CD4-positive, alpha-beta T cell treated with Interleukin-17A for 1 hour (primary cell): ENCODE measurements at regions not wholly inside any gene's neighbourhood (a gene's known extent, or its start where the extent isn't known, plus 50 kb on each side); places are given as distances from the start of the nearest gene placed in this dataset.
A peak's percentile ranks its signal among the peaks of the same experiment; 100 is the strongest.
"Not testable (repeated sequence)": the region's sequence is repeated elsewhere in the genome, so short reads cannot be mapped to it uniquely, and the experiment has no call there.

Source experiments
- DNase-seq: peaks from one replicate; pipeline ENCODE4 v3.0.0-alpha.2; 2020

DNA sequence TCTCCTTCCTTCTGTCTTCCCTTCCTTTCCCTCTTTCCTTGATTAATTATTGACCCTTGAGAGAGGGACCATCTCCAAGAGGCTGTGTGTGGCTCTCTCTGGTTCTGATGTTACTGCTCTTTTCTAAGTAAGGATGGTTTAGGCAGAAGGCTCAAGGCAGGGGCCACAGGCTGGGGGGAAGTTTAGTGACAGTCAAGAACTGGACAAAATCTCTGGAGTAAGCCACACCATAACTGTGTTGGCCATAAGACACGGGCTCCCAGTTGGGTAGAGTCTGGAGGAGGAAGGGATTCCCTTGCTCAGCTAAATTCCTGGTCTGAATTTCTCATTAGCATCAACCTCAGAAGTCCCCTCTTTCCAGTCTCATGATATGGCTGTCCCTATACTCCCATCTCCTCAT, 74.7 kb downstream of the BUD13 start:
- no peak for DNase-seq

DNA sequence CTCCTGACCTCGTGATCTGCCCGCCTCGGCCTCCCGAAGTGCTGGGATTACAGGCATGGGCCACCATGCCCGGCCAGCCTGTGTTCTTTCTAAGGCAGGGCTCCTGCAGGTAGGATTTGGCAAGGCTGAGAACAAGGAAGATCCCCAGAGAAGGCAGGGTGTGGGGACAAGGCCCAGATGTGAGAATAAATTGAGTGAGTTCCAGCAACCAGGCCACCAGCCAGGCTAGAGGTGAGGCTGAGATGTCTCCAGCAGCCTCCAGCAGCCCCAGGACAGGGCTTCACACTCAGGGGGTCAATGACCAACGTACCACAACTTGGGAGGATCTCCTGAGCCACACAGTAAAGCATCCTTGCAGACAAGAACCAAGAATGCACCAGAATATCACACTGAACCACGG, 75.1 kb downstream of the BUD13 start:
- no peak for DNase-seq

DNA sequence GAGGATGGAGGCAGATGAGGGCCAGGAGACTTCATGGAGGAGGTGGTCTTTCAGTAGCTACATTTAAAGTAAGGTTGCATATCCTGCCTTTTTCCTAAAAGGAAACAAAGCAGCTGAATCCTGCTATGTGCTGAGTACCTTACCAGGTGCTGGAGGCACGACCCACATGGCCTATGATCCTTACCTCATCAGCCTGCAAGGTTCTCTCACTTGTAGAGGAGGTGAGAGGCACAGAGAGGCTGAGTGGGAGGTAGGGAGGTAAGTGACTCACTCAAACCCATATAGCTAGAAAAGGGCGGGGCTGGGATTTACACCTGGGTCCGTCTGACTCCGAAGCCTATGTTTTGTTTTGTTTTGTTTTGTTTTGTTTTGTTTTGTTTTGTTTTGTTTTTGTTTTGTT, 75.8 kb downstream of the BUD13 start:
- no peak for DNase-seq

DNA sequence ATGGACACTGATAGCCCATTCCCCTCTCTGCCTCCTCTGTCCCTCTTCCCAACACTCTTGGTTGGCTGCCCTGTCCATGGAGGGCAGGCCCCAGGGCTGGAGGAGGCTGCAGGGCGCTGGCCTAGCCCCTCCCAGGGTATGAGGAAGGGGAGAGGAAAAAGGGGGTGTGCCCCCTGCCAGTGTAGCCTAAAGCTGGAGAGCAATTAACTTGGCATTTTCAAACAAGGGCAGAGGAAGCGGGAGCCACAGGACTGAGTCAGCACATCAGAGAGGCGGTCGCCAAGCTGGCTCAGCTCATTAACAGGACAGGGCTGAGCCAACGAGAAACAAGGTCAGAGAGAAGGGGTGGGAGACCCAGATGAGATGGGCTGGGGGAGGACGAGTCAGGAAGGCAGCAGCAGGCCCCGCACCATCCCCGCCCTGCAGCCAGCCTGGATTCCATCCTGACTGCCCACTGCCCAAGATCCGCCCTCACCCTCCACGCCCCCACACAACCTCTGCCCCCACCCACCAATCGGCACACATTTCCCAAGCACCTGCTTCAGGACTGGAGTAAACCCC, 76.3 kb downstream of the BUD13 start:
- no peak for DNase-seq

DNA sequence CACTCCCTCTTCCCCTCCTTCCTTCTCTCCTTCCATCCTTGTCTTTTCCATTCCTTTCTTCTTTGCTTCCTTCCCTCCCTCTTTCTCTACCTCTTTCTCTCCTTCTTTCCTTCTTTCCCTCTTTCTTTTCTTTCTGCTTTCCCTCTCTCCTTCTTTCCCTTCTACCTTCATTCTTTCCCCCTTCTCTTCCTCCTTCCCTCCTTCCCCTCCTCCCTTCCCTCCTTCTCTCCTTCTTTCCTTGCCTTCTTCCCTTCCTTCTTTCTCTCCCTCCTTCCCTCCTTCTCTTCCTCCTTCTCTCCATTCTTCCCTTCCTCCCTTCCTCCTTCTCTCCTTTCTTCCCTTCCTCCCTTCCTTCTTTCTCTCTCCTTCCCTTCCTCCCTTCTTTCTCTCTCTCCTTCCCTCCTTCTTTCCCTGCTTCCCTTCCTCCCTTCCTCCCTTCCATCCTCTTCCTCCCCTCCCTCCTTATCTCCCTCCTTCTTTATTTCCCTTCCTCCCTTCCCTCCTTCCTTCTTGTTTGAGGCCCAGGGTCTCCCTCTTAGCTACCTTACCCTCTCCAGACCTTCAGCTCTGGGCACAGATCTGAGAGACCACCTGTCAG, 77.0 kb downstream of the BUD13 start:
- DNase-seq: no peak

DNA sequence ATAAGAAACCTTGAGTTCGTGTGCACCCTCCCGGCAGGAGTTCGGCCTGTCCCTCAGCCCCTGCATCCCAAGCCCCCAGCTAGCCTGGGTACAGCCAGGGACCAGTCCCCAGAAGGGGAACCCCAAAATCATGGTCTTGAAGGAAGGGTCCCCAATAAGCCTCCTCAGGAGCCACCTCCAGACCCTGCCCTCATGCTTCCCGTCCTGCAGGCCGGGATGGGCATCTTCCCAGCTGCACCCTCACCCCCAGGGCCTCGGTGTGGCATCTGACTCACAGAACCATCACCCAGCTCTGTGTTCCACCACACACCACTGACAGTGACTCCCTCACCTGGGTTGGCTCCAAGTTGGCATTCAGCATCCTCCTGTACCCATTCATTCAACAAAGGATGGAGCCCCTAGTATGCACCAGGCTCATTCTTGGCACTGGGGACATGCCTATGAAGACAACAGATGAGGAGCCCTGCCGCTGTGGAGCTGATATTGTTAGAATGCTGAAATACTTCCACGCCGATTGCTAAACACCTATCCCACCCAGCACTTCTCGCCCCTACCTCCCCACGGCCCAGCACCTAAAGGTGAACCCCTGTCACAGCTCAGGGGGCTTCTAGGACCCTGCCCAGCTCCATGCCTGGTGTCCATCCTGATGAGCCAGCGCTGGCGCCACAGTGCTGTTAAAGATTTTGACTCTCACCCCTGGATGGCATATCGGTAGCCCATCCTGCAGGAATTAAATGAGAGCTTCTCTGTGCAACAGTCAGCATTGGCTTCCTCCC, 77.8 kb downstream of the BUD13 start:
- DNase-seq: no peak

DNA sequence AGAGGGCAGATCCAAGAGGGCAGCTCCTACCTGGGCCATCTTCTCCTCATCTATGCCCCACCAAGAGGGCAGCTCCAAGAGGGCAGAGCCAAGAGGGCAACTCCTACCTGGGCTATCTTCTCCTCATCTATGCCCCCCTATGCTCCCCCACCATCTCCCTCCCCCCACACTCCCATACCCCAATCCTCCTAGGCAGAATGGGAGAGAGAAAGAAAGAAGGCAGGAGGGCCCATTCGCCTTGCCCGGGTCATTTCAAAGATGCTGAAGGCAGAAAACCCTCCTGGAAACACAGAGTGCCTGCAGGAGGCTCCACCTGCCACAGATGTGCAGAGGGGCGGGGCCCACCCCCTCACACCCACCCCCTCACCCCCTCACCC, 78.5 kb downstream of the BUD13 start:
- DNase-seq: no peak

DNA sequence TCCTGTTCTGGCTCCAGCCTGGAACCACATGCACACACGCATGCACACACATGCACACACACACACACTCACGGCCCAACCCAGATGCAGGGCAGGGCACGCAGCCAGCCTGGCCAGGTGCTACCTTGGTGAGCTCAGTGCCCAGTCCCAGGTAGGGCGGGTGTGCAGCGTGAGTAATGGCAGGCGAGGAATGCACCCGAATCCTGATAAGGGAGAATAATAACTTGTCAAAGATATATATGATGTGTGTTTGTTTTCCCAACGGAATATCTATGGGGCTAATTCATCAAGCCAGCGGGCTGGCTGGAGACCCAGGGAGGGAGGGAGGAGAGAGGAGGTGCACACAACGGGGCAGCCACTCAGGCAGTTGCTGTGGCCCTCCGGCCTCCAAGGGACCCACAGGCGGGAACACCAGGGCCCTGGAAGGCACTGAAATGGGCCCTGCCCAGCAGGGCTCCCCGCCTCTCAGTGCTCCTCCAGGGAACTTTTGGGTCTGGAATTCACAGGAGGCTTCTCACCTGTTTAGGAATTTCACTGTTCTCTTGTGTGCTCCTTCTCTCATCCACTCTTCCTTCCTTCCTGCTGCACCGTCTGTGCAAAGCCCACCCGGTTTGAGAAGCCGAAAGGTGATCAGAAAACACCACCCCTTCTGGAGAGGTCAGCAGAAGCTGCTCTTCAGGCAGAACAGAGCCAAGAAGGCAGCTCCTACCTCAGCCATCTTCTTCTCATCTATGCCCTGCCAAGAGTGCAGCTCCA, 79.0 kb downstream of the BUD13 start:
- DNase-seq: no peak

DNA sequence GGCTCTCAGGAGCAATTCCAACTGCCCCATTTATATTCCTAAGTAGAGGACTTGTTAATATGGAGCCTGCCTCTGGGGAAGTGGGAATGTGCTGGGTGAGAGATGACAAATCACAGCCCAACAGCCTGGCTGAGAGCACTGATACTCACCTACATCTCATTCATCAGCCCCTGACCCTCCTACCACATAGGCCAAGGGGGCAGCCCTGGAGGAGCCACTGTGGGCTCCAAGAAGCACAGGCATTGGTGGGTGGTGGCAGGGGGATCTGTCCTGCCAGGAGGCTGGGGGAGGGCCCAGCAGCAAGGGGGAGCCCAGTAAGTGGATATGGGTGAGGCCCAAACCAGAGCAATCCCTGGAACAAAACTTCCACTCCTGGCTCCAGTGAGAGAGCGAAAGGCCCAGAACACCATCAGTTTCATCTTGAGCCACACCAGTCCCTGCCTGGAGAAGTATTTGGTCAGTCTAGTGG, 79.7 kb downstream of the BUD13 start:
- DNase-seq: no peak

DNA sequence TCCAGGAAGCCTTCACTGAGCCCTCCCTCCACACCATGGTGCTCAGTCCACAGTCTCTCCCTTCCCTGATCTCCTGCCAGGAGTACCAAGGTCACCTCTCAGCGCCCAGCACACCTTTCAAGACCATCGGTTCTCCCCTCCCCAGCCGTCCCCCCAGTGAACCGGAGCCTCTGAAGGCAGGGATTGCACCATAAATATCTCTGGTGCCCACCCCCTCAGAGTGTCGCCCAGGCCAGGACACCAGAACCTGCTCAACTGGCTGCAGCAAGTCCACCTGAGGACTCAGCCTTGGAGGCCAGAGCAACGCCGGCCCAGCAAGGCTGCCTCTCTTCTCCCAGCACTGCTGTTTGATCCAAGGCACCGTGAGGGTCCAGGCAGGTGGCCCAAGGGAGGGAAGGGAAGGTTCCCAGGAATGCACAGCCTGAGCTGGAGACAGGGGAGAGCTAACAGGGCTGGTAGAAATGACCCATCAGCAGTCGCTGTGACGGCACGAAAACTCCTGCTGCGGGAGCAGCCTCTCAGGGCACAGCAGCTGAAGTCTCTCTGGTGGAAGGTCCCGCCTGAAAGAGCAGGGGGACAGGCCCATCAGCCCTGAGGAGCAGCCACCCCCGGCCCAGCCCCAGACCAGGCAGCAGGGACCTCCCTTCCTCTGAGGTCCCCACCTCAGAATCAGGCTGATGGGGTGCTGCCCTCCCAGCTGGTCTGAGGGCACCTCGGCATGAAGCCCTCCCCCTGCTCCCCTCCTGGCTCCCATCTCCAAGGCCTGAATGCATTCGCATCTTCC, 80.3 kb downstream of the BUD13 start:
- no peak for DNase-seq

DNA sequence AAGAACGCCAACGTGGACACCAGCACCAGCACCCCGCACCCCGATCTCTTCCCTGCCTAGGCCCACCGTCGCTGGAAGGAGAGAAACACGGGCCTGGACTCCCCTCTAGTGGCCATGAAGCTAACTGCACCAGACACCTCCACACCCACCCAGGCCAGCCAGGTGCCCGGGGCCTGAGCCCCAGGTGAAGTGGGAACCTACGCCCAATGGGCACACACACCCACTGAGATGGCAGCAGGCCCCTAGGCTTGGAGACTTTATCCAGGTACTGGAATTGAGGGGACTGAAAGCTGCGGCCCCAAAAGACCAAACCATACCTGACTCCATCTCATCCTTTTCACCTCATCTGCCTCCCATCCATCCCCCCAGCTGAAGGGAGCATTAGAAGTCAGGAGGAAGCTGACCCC, 81.0 kb downstream of the BUD13 start:
- peak; percentile 52 for DNase-seq

DNA sequence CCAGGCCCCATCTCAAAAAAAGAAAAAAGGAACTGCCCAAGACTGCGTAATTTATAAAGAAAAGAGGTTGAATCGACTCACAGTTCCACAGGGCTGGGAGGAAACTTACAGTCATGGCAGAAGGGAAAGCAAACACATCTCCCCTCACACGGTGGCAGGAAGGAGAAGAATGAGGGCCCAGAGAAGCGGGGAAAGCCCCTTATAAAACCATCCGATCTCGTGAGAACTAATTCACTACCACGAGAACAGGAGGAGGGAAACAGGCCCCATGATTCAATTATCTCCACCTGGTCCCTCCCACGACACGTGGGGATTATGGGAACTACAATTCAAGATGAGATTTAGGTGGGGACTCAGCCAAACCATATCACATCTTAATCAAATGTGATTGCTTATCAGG, 82.2 kb downstream of the BUD13 start:
- no peak for DNase-seq

DNA sequence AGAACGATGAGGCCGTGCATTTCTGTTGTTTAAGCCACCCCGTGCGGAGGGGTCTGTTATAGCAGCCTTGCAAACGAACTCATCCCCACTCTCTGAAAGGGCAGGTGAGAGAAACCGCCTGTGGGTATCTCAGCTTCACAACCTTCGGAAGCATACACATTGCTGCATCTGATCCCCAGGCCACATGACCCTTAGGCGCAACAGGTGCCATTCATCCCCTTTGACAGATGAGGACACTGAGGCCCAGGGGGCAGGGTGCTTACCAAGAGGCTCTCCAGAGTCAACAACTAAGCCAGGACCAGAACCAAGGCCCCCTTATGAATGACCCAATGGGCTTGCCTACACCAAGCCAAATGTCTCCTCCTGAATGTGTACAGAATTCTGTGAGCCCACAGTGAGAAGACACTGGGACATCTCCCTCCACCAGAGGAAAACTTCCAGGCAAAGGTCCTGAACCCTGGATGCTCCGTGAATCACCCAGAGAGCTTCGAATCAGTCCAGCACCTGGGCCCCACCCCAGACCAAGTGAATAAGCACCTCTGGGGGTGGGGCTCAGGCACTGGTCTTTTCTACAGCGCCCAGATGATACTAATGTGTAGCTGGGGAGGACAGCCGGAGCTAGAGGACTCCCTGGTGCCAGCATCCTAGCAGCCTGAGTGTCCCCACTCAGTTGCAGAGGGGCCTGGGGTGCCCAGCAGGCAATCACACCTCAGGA, 83.2 kb downstream of the BUD13 start:
- DNase-seq: no peak

DNA sequence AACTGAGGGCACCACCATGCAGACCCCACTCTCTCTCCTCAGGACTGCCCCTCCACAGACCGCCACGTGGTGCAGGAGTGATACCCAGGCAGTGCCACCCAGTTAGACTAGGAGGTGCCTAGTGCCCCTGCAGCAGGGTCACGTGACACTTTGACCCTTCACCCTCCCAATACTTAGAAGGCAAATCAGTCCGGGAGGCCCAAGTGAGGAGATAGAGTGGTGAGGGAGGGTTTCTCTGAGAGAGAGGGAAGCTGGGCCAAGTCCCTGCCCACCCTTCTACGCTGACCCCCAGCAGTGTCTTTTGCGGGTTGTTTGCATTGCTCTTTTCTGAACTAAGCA, 84.6 kb downstream of the BUD13 start:
- DNase-seq: no peak

DNA sequence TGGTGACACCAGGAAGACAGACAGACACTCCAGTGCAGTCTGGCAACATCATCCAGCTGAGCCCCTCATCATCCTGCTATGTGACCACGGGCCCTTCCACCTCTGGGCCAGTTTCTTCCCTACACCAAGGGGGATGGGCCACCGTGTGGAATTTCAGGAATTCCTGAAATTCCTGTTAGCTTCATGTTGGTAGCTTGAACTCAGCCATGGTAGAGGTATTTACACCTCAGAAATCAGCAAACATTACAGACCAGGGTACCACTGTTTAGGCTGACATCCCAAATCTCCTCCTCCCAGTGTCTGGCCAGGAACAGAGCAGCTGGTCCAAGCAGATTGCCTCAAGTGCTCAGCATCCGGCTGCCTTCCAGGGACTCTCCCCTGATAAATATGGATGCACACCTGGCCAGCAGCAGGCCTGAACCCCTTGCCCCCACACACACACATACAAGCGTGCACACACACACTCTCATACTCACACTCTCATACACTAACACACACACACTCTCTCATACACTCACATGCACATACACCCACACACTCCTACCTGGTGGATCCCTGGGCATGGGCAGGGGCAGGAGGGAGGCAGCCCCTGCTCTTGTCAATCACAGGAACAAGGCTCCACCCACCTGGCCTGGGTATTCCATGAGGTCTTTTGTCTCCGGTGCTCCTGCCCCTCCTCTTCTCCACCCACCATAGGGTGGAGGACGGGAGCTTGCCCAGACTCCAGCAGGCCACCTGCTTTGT, 85.2 kb downstream of the BUD13 start:
- no peak for DNase-seq

DNA sequence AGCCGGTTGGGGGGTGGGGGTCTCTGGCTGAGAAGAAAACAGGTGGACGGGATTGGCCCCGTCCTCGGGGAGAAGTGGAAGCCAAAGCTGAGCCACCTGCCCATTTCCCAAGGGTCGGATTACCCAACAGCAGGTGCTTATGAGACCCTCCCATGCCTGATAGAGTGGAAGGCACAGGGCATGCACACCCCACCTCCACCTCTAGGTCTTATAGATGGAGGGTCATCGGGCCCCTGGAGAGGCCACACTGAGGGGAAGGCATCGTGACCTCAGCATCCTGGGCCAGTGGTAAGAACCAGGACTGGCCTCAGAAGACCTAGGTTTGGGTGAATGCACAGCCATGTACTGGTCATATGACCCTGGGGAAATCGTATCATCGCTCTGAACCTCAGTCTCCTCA, 85.9 kb downstream of the BUD13 start:
- DNase-seq: no peak

DNA sequence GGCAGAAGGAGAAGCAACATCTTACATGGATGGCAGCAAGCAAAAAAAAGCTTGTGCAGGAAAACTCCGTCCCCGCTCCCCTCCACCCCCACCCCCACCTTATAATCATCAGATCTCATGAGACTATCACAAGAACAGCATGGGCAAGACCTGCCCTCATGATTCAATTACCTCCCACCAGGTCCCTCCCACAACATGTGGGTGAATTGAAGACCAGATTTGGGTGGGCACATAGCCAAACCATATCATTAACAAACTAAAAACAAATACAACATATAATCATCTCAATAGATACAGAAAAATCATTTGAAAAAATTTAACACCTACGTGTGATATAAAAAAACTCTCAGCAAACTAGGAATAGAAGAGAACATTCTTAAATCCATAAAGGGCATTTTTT, 88.8 kb downstream of the BUD13 start:
- no peak for DNase-seq

DNA sequence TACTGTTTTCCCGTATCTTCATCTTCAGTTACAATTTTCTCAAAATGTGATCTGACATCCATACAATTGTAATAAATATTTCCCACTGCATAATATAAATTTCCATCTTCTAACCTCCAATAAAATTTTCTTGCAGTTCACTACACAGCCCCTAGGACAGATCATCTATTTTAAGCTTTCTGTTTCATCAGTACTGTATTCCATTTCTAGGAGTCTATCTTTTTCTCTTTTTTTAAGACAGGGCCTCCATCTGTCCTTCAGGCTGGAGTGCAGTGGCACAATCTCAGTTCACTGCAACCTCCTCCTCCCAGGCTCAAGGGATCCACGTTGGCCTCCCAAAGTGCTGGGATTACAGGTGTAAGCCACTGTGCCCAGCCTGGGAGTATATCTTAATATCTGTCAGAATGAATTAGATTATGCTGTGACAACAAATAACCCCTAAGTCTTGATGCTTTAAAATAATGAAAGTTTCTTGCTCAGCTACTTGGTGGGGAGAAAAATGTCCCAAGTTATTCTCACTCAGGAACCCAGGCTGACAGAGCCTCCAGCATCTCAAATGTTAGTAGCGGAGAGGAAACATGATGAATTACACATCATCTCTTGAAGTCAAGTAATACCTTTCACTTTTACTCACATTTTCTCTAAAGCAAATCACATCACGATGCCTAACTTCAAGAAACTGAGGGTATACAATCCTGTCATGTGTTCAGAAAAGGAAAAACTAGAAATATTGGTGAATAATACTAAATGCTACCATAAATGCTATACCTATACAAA, 92.2 kb downstream of the BUD13 start:
- no peak for DNase-seq

DNA sequence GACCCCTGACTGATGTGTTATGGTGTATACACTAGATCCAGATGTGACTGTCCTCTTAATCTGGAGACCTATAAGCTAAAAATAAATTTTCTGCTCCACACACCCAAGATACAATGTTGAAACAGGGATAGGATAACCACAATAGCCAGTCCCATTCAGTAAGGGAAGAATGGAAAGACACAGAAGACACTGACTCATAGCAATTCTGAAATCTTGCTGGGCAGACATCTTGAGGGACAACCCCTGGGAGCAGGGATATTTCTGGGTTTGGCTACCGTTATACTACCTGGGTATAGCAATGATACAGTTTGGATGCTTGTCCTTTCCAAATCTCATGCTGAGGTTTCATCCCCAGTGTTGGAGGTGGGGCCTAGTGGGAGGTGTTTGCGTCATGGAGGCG, 93.9 kb downstream of the BUD13 start:
- no peak for DNase-seq

DNA sequence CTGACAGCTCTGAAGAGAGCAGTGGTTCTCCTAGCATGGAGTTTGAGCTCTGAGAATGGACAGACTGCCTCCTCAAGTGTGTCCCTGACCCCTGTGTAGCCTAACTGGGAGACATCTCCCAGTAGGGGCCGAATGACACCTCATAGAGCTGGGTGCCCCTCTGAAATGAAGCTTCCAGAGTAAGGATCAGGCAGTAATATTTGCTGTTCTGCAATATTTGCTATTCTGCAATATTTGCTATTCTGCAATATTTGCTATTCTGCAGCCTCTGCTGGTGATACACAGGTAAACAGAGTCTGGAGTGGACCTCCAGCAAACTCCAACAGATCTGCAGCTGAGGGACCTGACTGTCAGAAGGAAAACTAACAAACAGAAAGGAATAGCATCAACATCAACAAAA, 105.5 kb downstream of the BUD13 start:
- DNase-seq: not testable (repeated sequence)
